ENCODE measurements at regions not wholly inside any gene's neighbourhood (a gene's known extent, or its start where the extent isn't known, plus 50 kb on each side); places are given as distances from the start of the nearest gene placed in this dataset.

GRCh38 chr17:72240333-72240732 lies 119.5 kb downstream of the SOX9 start:
- no peak for TF ChIP-seq POLR2AphosphoS5 (IDR thresholded peaks at IDR 0.05; ENCODE audit: insufficient read depth in 1 of 2, low read depth in 1 of 2)
- no peak for TF ChIP-seq CTCF (IDR thresholded peaks at IDR 0.05)

All from vagina (tissue), 2 donors.